HFFc6 (cell line): ENCODE measurements at regions not wholly inside any gene's neighbourhood (a gene's known extent, or its start where the extent isn't known, plus 50 kb on each side); places are given as distances from the start of the nearest gene placed in this dataset.

ENCODE experiments used
- DNase-seq: peaks from one replicate; pipeline ENCODE4 v3.0.0-alpha.2; 2018
- H3K27ac Mint-ChIP-seq: 2 replicates; pipeline ENCODE4 v1.8.0; 2020; ENCODE audit warnings: mild to moderate bottlenecking, mixed read lengths
- H3K27me3 Mint-ChIP-seq: 2 replicates; pipeline ENCODE4 v1.8.0; 2021; ENCODE audit warnings: mild to moderate bottlenecking, moderate library complexity, mixed read lengths; ENCODE audit not compliant: insufficient read depth
- H3K36me3 Mint-ChIP-seq: 2 replicates; pipeline ENCODE4 v1.8.0; 2021; ENCODE audit warnings: low read depth, mixed read lengths
- H3K4me1 Mint-ChIP-seq: 2 replicates; pipeline ENCODE4 v1.8.0; 2020; ENCODE audit warnings: low read depth, mixed read lengths
- H3K4me3 Mint-ChIP-seq: 2 replicates; pipeline ENCODE4 v1.8.0; 2020; ENCODE audit warnings: mild to moderate bottlenecking, moderate library complexity, mixed read lengths
- H3K9me3 Mint-ChIP-seq: 2 replicates; pipeline ENCODE4 v1.8.0; 2020; ENCODE audit warnings: mild to moderate bottlenecking, mixed read lengths
- CTCF ChIP-seq: fragments of 200-600 bp; sonication (generic); IDR thresholded peaks from 2 replicates; pipeline ENCODE4 v1.5.0; 2021; ENCODE audit warnings: antibody characterized with exemption, mild to moderate bottlenecking

- Mint-ChIP-seq H3K4me1 (no peaks in the 10 kb centered on the region), H3K27me3 (no peaks in the 10 kb centered on the region; the same call in 1 of the 2 replicates), H3K9me3 (peaks cover 30% of the 10 kb centered on the region), H3K36me3 (no peaks in the 10 kb centered on the region), H3K4me3 (no peak overlapping the region), H3K27ac (no peak overlapping the region)
- TF ChIP-seq CTCF: no peak
- DNase-seq: no peak
Observed at GRCh38 chr3:4149296-4149695, 153.9 kb upstream of the SETMAR start.

- TF ChIP-seq CTCF: no peak
- Mint-ChIP-seq H3K4me3 (no peak overlapping the region), H3K27me3 (no peaks in the 10 kb centered on the region; the same call in 1 of the 2 replicates), H3K4me1 (no peaks in the 10 kb centered on the region), H3K27ac (no peak overlapping the region), H3K9me3 (peaks cover 22% of the 10 kb centered on the region), H3K36me3 (no peaks in the 10 kb centered on the region)
- DNase-seq: no peak
Observed at GRCh38 chr3:4150816-4151215, 152.4 kb upstream of the SETMAR start.

GRCh38 chr3:4151859-4152258 is 151.3 kb upstream of the SETMAR start:
- Mint-ChIP-seq H3K4me1 (no peaks in the 10 kb centered on the region), H3K27me3 (no peaks in the 10 kb centered on the region), H3K36me3 (no peaks in the 10 kb centered on the region), H3K27ac (no peak overlapping the region), H3K4me3 (no peak overlapping the region), H3K9me3 (peaks cover 21% of the 10 kb centered on the region)
- no peak for DNase-seq
- no peak for TF ChIP-seq CTCF

- no peaks in the 10 kb centered on the region for H3K4me1 Mint-ChIP-seq
- H3K27me3 Mint-ChIP-seq: no peaks in the 10 kb centered on the region
- DNase-seq: no peak
- H3K9me3 Mint-ChIP-seq: peaks cover 30% of the 10 kb centered on the region
- H3K36me3 Mint-ChIP-seq: no peaks in the 10 kb centered on the region
- no peak for TF ChIP-seq CTCF
- H3K4me3 Mint-ChIP-seq: no peak overlapping the region
- H3K27ac Mint-ChIP-seq: no peak overlapping the region
Observed at GRCh38 chr3:4153771-4154170, 149.4 kb upstream of the SETMAR start.

GRCh38 chr3:4158329-4158728 is 144.8 kb upstream of the SETMAR start:
- no peak overlapping the region for H3K27ac Mint-ChIP-seq
- TF ChIP-seq CTCF: no peak
- no peak for DNase-seq
- peaks cover 60% of the 10 kb centered on the region for H3K9me3 Mint-ChIP-seq
- no peaks in the 10 kb centered on the region for H3K4me1 Mint-ChIP-seq
- H3K27me3 Mint-ChIP-seq: no peaks in the 10 kb centered on the region
- peaks cover under 1% of the 10 kb centered on the region for H3K36me3 Mint-ChIP-seq
- H3K4me3 Mint-ChIP-seq: no peak overlapping the region

GRCh38 chr3:4162096-4162495 is 141.1 kb upstream of the SETMAR start:
- Mint-ChIP-seq H3K4me3 (no peak overlapping the region), H3K27me3 (no peaks in the 10 kb centered on the region), H3K9me3 (peaks cover 71% of the 10 kb centered on the region), H3K27ac (no peak overlapping the region), H3K4me1 (no peaks in the 10 kb centered on the region), H3K36me3 (peaks cover 4% of the 10 kb centered on the region)
- no peak for DNase-seq
- TF ChIP-seq CTCF: no peak
